GM21381 (cell line): ENCODE measurements at regions not wholly inside any gene's neighbourhood (a gene's known extent, or its start where the extent isn't known, plus 50 kb on each side); places are given as distances from the start of the nearest gene placed in this dataset.

ENCODE experiments used
- ATAC-seq: cut with Tn5 transposase; IDR thresholded peaks from one replicate; pipeline ENCODE4 v1.9.1; 2021; ENCODE audit warnings: mild to moderate bottlenecking, moderate library complexity; ENCODE audit not compliant: unreplicated experiment

DNA sequence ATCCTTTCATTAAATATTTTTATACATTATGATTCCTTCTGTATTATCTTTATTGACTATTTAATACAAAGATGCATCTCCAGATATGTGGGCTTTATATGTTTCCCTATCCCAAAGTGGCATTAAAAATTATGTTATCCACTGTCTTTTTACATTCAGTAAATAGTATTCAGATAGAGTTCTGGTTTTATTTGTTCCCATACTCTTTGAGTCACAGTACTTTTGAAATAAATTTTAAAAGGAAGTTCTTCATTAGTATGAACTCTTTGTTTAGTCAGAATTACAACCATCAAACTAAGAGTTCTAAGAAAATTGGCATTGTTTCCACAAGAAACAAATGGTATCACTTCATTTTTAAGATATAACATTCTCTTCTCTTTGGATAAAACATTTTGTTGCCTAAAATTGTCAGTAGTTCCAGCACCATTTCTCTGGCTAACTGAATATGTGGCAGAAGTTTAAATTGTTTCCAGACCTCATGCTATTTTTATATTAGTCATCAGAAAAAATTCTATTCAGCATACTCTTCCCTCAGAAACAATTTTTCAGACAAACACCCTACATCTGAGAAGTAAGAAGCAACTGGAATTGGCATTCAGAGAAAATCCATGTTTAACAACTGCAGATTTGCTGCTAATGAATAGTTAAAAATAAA, 88.5 kb upstream of the COL5A2 start:
- ATAC-seq, result no peak

GRCh38 chr2:189268763-189269162, 89.2 kb upstream of the COL5A2 start:
- no peak for ATAC-seq

- no peak for ATAC-seq
Observed at GRCh38 chr2:189273734-189274133, 94.2 kb upstream of the COL5A2 start.

GRCh38 chr2:189274361-189274760, 94.8 kb upstream of the COL5A2 start:
- no peak for ATAC-seq

DNA sequence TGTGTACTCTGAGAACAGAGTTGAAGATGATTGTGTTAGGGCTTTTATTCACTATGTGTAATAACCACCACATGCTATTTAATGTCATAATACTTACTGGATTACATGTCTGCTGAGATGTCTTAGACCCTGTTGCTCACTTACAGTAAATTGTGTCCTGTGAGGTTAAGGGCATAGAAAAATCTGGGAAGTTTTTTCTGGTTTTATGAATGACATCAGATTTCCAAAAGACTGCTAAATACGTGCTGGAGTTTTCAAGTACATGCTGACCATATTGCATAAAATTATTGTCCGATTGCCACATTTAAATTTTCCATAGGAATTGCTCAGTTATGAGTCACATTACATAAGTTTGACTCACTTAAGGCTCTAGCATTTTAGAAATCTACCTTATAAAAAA, 96.7 kb upstream of the COL5A2 start:
- no peak for ATAC-seq

GRCh38 chr2:189281201-189281600, 101.6 kb upstream of the COL5A2 start:
- ATAC-seq, result no peak

DNA sequence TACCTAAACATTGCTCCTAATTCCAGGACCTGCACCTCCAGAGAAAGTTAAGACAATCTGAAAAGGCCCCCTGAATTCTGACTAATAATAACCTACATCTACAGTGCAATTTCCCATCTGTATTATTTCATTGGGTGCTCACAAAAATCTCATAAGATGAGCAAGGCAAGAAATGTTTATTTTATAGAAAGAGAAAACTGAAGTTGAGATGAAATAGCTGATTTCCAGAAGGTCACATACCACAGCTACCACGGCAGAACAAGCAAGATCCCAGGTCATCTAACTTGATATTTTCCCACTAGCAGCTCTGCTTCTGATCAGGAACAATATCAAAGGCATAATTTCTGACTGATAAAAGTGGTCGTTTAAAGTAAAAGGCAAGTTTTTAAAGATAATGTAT, 105.8 kb upstream of the COL5A2 start:
- ATAC-seq, result no peak

GRCh38 chr2:189285962-189286645, 106.5 kb upstream of the COL5A2 start:
- no peak for ATAC-seq

GRCh38 chr2:189287363-189287762, 107.8 kb upstream of the COL5A2 start:
- ATAC-seq, result no peak

DNA sequence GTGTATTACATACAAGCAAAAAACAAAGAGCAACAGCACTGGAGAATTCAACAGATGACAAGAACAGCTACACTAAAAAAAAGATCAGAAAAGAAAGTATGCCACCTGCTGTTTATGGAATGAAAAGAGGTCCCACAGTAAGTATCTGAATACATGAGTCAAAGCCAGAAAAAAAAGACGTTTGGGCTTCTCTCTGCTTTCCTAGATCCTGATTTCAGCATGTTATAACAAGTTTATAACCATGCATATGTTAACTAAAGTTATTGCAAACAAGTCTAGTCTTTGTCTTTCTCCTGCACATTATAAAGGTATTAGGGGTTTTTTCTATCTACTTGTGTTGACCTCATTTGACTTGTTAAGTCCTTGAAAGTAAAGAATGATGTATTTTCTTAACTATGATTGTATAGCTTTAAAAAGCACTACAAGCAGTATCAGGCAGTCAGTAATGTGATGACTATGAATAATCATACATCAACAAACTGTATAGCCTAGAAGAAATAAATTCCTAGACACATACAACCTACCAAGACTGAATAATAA, 108.5 kb upstream of the COL5A2 start:
- ATAC-seq, result peak; percentile 70

- ATAC-seq, result no peak
Observed at GRCh38 chr2:189291460-189291859, 111.9 kb upstream of the COL5A2 start.

DNA sequence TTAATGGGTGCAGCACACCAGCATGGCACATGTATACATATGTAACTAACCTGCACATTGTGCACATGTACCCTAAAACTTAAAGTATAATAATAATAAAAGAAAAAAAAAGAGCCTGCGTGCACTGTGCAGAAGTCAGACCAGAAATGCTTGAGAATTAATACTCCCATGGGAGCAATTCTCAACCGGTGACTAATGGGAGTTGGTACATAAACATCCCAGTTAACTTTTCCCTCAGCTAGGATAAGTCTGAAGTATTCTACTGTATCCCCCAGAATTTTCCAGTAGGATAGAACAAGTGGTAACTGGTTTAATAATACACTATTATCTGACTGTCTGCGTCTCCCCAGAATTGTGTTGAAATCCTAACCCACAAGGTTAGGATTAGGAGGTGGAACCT, 113.6 kb upstream of the COL5A2 start:
- no peak for ATAC-seq

GRCh38 chr2:189297446-189297845, 117.9 kb upstream of the COL5A2 start:
- no peak for ATAC-seq

GRCh38 chr2:189298038-189298437, 118.5 kb upstream of the COL5A2 start:
- no peak for ATAC-seq

DNA sequence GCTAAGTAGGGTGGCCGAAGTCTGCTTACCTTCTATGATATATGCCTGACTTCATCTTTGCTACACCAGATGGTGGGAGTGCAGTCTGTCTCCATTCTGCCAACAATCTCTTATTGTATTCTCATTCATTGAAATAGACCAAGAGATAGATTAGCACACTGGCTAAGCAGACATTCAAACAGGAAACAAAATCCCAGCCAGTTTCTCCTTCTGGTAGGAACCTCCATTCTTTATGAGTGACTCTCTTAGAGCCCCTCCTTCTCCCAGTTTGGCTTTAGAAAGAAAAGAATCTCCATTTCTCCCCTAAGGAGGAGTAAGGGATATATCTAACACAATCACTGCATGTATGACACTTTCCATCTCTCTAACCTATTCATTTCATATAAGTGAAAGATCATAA, 118.9 kb upstream of the COL5A2 start:
- ATAC-seq, result no peak

- ATAC-seq, result no peak
Observed at GRCh38 chr2:189299974-189300373, 120.4 kb upstream of the COL5A2 start.

DNA sequence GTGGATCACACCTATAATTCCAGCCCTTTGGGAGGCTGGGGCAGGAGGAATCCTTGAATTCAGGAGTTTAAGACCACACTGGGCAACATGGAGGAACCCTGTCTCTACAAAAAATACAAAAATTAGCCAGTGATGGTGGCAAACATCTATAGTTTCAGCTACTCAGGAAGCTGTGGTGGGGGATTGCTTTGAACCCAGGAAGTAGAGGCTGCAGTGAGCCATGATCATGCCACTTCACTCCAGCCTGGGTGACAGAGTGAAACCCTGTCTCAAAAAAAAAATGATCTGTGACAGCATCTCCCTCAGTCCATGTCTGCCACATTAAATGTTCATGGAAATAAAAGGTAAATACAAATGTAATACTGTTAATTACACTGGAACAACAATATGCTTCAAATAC, 121.4 kb upstream of the COL5A2 start:
- no peak for ATAC-seq

GRCh38 chr2:189302274-189302948, 122.8 kb upstream of the COL5A2 start:
- ATAC-seq, result no peak

DNA sequence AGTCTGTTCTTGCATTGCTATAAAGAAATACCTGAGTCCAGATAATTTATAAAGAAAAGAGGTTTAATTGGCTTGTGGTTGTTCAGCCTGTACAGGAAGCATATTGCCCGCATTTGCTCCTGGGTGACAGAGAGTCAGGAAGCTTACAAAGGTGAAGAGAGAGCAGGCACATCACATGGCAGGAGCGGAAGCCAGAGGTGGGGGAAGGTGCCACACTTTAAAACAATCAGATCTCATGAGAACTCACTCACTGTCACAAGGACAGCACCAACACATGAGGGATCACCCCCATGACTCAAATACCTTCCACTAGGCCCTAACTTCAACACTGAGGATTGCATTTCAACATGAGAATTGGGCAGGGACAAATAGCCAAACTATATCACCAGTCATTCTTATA, 124.8 kb upstream of the COL5A2 start:
- no peak for ATAC-seq

DNA sequence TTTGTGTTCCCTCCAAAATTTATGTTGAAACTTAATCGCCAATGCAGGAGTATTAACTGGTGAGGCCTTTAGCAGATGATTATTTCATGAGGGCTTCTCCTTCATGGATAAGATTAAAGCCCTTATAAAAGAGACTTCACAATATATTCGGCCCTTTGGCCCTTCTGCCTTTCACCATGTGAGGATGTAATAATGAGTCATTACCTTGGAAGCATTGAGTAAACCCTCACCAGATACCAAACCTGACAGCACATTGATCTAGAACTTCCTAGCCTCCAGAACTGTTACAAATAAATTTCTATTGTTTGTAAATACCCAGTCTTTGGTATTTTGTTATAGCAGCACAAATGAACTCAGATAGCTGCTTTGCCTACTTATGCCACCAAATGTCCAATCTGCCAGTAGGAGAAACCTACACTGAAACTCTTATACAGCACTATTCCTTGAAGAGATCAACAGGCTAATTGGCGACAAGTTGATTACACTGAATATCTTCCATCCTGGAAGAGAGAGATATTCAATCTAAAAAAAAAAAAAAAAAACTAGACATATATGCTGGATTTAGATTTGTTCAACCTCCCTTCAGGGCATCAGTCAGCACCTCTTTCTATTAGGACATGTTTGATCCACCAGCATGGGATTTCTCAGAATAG, 125.9 kb upstream of the COL5A2 start:
- ATAC-seq, result no peak

DNA sequence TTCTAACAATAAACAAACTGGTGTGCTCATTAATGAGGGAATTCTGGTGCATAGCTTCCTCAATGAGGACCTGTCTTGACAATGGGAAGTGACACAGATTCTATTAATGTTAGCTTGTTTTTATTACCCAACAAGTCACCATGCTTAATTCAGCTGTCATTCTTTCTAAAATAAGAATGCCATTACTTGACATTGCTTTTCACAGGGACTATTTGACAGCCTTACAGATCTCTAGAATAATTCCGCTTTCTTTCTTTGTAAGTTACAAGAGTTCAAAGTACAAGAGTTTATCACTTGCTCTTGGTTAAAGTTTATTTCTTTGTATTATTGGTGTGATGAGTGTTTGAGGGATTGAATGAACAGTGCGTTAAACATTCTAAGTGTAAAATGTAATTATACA, 127.0 kb upstream of the COL5A2 start:
- ATAC-seq, result no peak
